Thyroid gland (tissue), 4 donors: ENCODE measurements at regions not wholly inside any gene's neighbourhood (a gene's known extent, or its start where the extent isn't known, plus 50 kb on each side); places are given as distances from the start of the nearest gene placed in this dataset.
"Not testable (repeated sequence)": the region's sequence is repeated elsewhere in the genome, so short reads cannot be mapped to it uniquely, and the experiment has no call there.

Experiments
- DNase-seq, 2 donors: peaks; one replicate each; pipeline ENCODE4 v3.0.0-alpha.2; 2019
- H3K27ac ChIP-seq, 3 donors: fragments of 200-600 bp; sonication (generic); 1 replicate in 2 of 3; 2 replicates in 1 of 3; pipeline ENCODE4 v1.5.1; 2016 to 2019; ENCODE audit warnings: mild to moderate bottlenecking in 1 of 3, moderate library complexity in 1 of 3
- H3K27me3 ChIP-seq: fragments of 200-600 bp; sonication (generic); one replicate; pipeline ENCODE4 v1.5.1; 2019
- H3K36me3 ChIP-seq, 2 donors: fragments of 200-600 bp; sonication (generic); one replicate each; pipeline ENCODE4 v1.5.1; 2016 to 2019
- H3K4me1 ChIP-seq, 2 donors: fragments of 200-600 bp; sonication (generic); one replicate each; pipeline ENCODE4 v1.5.1; 2017 to 2019
- H3K4me3 ChIP-seq, 3 donors: fragments of 200-600 bp; sonication (generic); replicated peaks in 1 of 3; 1 replicate in 2 of 3; 2 replicates in 1 of 3; pipeline ENCODE4 v1.5.1; 2016; ENCODE audit warnings: mild to moderate bottlenecking in 1 of 3
- H3K9me3 ChIP-seq: fragments of 200-600 bp; sonication (generic); one replicate; pipeline ENCODE4 v1.5.1; 2017
- CTCF ChIP-seq, 6 experiments: fragments of 200-600 bp in 3 of 6; fragments of 450-650 bp in 3 of 6; sonication (generic) in 3 of 6; IDR thresholded peaks; one replicate each; pipeline ENCODE4 v1.5.1; 2016 to 2019; ENCODE audit warnings: antibody characterized with exemption in 6 of 6, mild to moderate bottlenecking in 2 of 6, inconsistent platforms in 1 of 6, moderate library complexity in 1 of 6
- POLR2A ChIP-seq, 2 donors: fragments of 450-650 bp; IDR thresholded peaks; one replicate each; pipeline ENCODE4 v1.6.1; 2017; ENCODE audit warnings: antibody characterized with exemption in 2 of 2, mild to moderate bottlenecking in 2 of 2, moderate library complexity in 1 of 2
- WGBS, 2 donors: methylation state at CpG; one replicate each; pipeline ENCODE4 v1.1.5; 2017; 5-methylcytosine and 5-hydroxymethylcytosine counted together
- intact Hi-C: fragments of 100-400 bp; cut with DNase I; formaldehyde crosslinking; loops from one replicate; pipeline ENCODE4 v1.15.1; 2023

- Histone ChIP-seq H3K4me1 (no peaks in the 10 kb centered on the region), H3K36me3 (no peaks in the 10 kb centered on the region), H3K9me3 (no peaks in the 10 kb centered on the region), H3K27me3 (no peaks in the 10 kb centered on the region), H3K27ac (no peak overlapping the region), H3K4me3 (no peak overlapping the region)
- TF ChIP-seq CTCF (IDR thresholded peaks at IDR 0.05): no peak
- TF ChIP-seq POLR2A (IDR thresholded peaks at IDR 0.05): no peak
- intact Hi-C loops: no loop called here
- no peak for DNase-seq
- 77 to 87% methylated on average over 11 to 13 of the region's 13 CpGs for WGBS, 2 donors
Measured at GRCh38 chr2:242002944-242003343, 133.4 kb downstream of the RTP5 start.

GRCh38 chr2:242004223-242004901 lies 134.8 kb downstream of the RTP5 start:
- H3K27ac ChIP-seq: no peak overlapping the region
- no peaks in the 10 kb centered on the region for H3K9me3 ChIP-seq
- H3K27me3 ChIP-seq: no peaks in the 10 kb centered on the region
- 84 to 90% methylated on average over 22 to 24 of the region's 30 CpGs for WGBS, 2 donors
- no peak overlapping the region for H3K4me3 ChIP-seq
- DNase-seq: no peak
- no peaks in the 10 kb centered on the region for H3K4me1 ChIP-seq
- TF ChIP-seq CTCF (IDR thresholded peaks at IDR 0.05) (no peak), POLR2A (IDR thresholded peaks at IDR 0.05) (no peak)
- intact Hi-C loops: no loop called here
- H3K36me3 ChIP-seq: no peaks in the 10 kb centered on the region

- no peaks in the 10 kb centered on the region for H3K36me3 ChIP-seq
- WGBS, 2 donors: 78 to 91% methylated on average over 7 of the region's 7 CpGs
- intact Hi-C loops: no loop called here
- DNase-seq: no peak
- no peak overlapping the region for H3K27ac ChIP-seq
- H3K4me1 ChIP-seq: no peaks in the 10 kb centered on the region
- H3K4me3 ChIP-seq: no peak overlapping the region
- no peaks in the 10 kb centered on the region for H3K27me3 ChIP-seq
- H3K9me3 ChIP-seq: no peaks in the 10 kb centered on the region
- TF ChIP-seq CTCF (IDR thresholded peaks at IDR 0.05) (no peak), POLR2A (IDR thresholded peaks at IDR 0.05) (no peak)
Measured at GRCh38 chr2:242004902-242005230, 135.3 kb downstream of the RTP5 start.

GRCh38 chr2:242006091-242006634 lies 136.6 kb downstream of the RTP5 start:
- WGBS, 2 donors: 84 to 91% methylated on average over 15 to 21 of the region's 25 CpGs
- H3K9me3 ChIP-seq, H3K4me1 ChIP-seq, H3K27ac ChIP-seq, H3K36me3 ChIP-seq, intact Hi-C loops, DNase-seq, H3K4me3 ChIP-seq, H3K27me3 ChIP-seq: not testable (repeated sequence)

- not testable (repeated sequence) for DNase-seq, H3K36me3 ChIP-seq
- WGBS, 2 donors: no CpG with 5 or more reads among the region's 24 CpGs
Measured at GRCh38 chr2:242008908-242009307, 139.4 kb downstream of the RTP5 start.

GRCh38 chr2:242009846-242010245 lies 140.3 kb downstream of the RTP5 start:
- intact Hi-C loops, H3K9me3 ChIP-seq, DNase-seq, H3K27me3 ChIP-seq, H3K27ac ChIP-seq, H3K36me3 ChIP-seq, H3K4me1 ChIP-seq, H3K4me3 ChIP-seq: not testable (repeated sequence)
- 80 to 100% methylated on average over 1 to 17 of the region's 24 CpGs for WGBS, 2 donors

More at GRCh38 chr2:242008908-242009307, 139.4 kb downstream of the RTP5 start:
- H3K4me3 ChIP-seq, H3K4me1 ChIP-seq, H3K27ac ChIP-seq, H3K9me3 ChIP-seq, H3K27me3 ChIP-seq, intact Hi-C loops: not testable (repeated sequence)

- H3K4me3 ChIP-seq, H3K27me3 ChIP-seq, H3K4me1 ChIP-seq, H3K36me3 ChIP-seq, H3K9me3 ChIP-seq, H3K27ac ChIP-seq, intact Hi-C loops, DNase-seq: not testable (repeated sequence)
- 87 to 89% methylated on average over 25 of the region's 29 CpGs for WGBS, 2 donors
Measured at GRCh38 chr2:242010252-242011166, 141.0 kb downstream of the RTP5 start.
